HG03342 (cell line): ENCODE measurements at regions not wholly inside any gene's neighbourhood (a gene's known extent, or its start where the extent isn't known, plus 50 kb on each side); places are given as distances from the start of the nearest gene placed in this dataset.
A peak's percentile ranks its signal among the peaks of the same experiment; 100 is the strongest.

Experiments
- ATAC-seq: cut with Tn5 transposase; IDR thresholded peaks from one replicate; pipeline ENCODE4 v1.9.1; 2021; ENCODE audit warnings: mild to moderate bottlenecking, moderate library complexity; ENCODE audit not compliant: unreplicated experiment

GRCh38 chr7:32347244-32347828 lies 142.8 kb downstream of the LSM5 start:
- ATAC-seq = peak; percentile 67

GRCh38 chr7:32346253-32346652 lies 143.9 kb downstream of the LSM5 start:
- ATAC-seq = no peak

- ATAC-seq = no peak
Observed at GRCh38 chr7:32336726-32337125, 153.5 kb downstream of the LSM5 start.

GRCh38 chr7:32335107-32335506 lies 155.1 kb downstream of the LSM5 start:
- ATAC-seq = no peak

GRCh38 chr7:32330602-32331001 lies 159.6 kb downstream of the LSM5 start:
- no peak for ATAC-seq

- ATAC-seq = no peak
Observed at GRCh38 chr7:32326078-32326477, 164.1 kb downstream of the LSM5 start.

- no peak for ATAC-seq
Observed at GRCh38 chr7:32323712-32324111, 166.5 kb downstream of the LSM5 start.

- ATAC-seq = no peak
Observed at GRCh38 chr7:32319012-32319382, 171.2 kb downstream of the LSM5 start.

GRCh38 chr7:32318300-32319011 lies 171.7 kb downstream of the LSM5 start:
- ATAC-seq = no peak

GRCh38 chr7:32316839-32317238 lies 173.3 kb downstream of the LSM5 start:
- no peak for ATAC-seq

- no peak for ATAC-seq
Observed at GRCh38 chr7:32314761-32315160, 175.4 kb downstream of the LSM5 start.

GRCh38 chr7:32301427-32301826 lies 188.8 kb downstream of the LSM5 start:
- ATAC-seq = no peak

GRCh38 chr7:32299133-32299702 lies 191.0 kb downstream of the LSM5 start:
- no peak for ATAC-seq

- no peak for ATAC-seq
Observed at GRCh38 chr7:32298408-32299132, 191.6 kb downstream of the LSM5 start.

GRCh38 chr7:32293833-32294232 lies 196.3 kb downstream of the LSM5 start:
- ATAC-seq = no peak

GRCh38 chr7:32289651-32290414 lies 200.3 kb downstream of the LSM5 start:
- no peak for ATAC-seq

GRCh38 chr7:32285698-32286097 lies 204.5 kb downstream of the LSM5 start:
- no peak for ATAC-seq

- no peak for ATAC-seq
Observed at GRCh38 chr7:32283546-32283945, 206.6 kb downstream of the LSM5 start.

- ATAC-seq = no peak
Observed at GRCh38 chr7:32279500-32279899, 209.3 kb upstream of the PDE1C start.

GRCh38 chr7:32275216-32276009 lies 205.2 kb upstream of the PDE1C start:
- ATAC-seq = peak; percentile 68
